Adrenal gland (tissue), 9 donors: ENCODE measurements at regions not wholly inside any gene's neighbourhood (a gene's known extent, or its start where the extent isn't known, plus 50 kb on each side); places are given as distances from the start of the nearest gene placed in this dataset.

Experiments used
- DNase-seq, 7 donors: peaks; one replicate each; pipeline ENCODE4 v3.0.0-alpha.2; 2019 to 2020
- H3K27ac ChIP-seq, 5 donors: fragments of 200-600 bp; sonication (generic) in 4 of 5; 1 replicate in 3 of 5; 2 replicates in 2 of 5; pipeline versions ENCODE4 v1.5.1 to v1.8.0; 2016 to 2020; ENCODE audit warnings: mild to moderate bottlenecking in 1 of 5
- H3K27me3 ChIP-seq: fragments of 200-600 bp; 2 replicates; pipeline ENCODE4 v1.8.0; 2021
- H3K36me3 ChIP-seq, 2 donors: fragments of 200-600 bp; replicated peaks in 1 of 2; 1 replicate in 1 of 2; 2 replicates in 1 of 2; pipeline versions ENCODE4 v1.5.1 to v1.8.0; 2018 to 2022
- H3K4me1 ChIP-seq, 2 donors: fragments of 200-600 bp; replicated peaks in 1 of 2; 1 replicate in 1 of 2; 2 replicates in 1 of 2; pipeline versions ENCODE4 v1.5.1 to v1.8.0; 2018 to 2021
- H3K4me3 ChIP-seq, 4 donors: fragments of 200-600 bp; sonication (generic) in 3 of 4; one replicate each; pipeline ENCODE4 v1.5.1; 2016 to 2018
- H3K9me3 ChIP-seq, 3 donors: fragments of 200-600 bp; sonication (generic) in 1 of 3; replicated peaks in 1 of 3; 1 replicate in 2 of 3; 2 replicates in 1 of 3; pipeline versions ENCODE4 v1.5.1 to v1.8.0; 2016 to 2021
- CTCF ChIP-seq, 6 experiments: fragments of 450-650 bp in 4 of 6; fragments of 200-600 bp in 2 of 6; sonication (generic) in 1 of 6; IDR thresholded peaks; 1 replicate in 5 of 6; 2 replicates in 1 of 6; pipeline versions ENCODE4 v1.5.1 to v1.8.0; 2016 to 2021; ENCODE audit warnings: antibody characterized with exemption in 6 of 6, mild to moderate bottlenecking in 2 of 6, moderate library complexity in 1 of 6
- POLR2A ChIP-seq, 2 donors: fragments of 450-650 bp; IDR thresholded peaks; one replicate each; pipeline ENCODE4 v1.6.1; 2017; ENCODE audit warnings: antibody characterized with exemption in 2 of 2, mild to moderate bottlenecking in 2 of 2, moderate library complexity in 1 of 2
- WGBS, 4 donors: extraction: QIAGEN DNeasy Blood & Tissue Kit in 2 of 4; methylation state at CpG; one replicate each; pipeline versions ENCODE4 v1.1.5 to v1.1.7; 2013 to 2017; 5-methylcytosine and 5-hydroxymethylcytosine counted together
- intact Hi-C, 2 donors: fragments of 100-400 bp; cut with DNase I; formaldehyde crosslinking; loops; one replicate each; pipeline versions ENCODE4 v1.14.1 to v1.15.0; 2022 to 2023
- donor health status: healthy with polysubstance abuse.
- donor health status: Bipolar disorder and iron deficiency.
- donor health status: DM: yes; HTN: yes; CAD: no.
- donor health status: DM: no; HTN: no; CAD: no.
- donor health status: DM: no; HTN: no; CAD: no.

GRCh38 chr15:62440362-62441105, 275.4 kb upstream of the C2CD4B start:
- WGBS, 4 donors: 78 to 86% (median 83%) methylated on average over 11 of the region's 11 CpGs
- intact Hi-C loops: no loop called here

GRCh38 chr15:62444104-62445022, 279.3 kb upstream of the C2CD4B start:
- no peaks in the 10 kb centered on the region for H3K27me3 ChIP-seq
- H3K27ac ChIP-seq: no peak overlapping the region
- H3K36me3 ChIP-seq: no peaks in the 10 kb centered on the region
- H3K4me3 ChIP-seq: no peak overlapping the region
- H3K4me1 ChIP-seq: peaks cover 0 to 13% of the 10 kb centered on the region in 2 donors
- WGBS, 4 donors: 84 to 93% (median 92%) methylated on average over 8 of the region's 8 CpGs
- no peaks in the 10 kb centered on the region for H3K9me3 ChIP-seq
- intact Hi-C loops: no loop called here
- no peak for DNase-seq
- TF ChIP-seq CTCF (IDR thresholded peaks at IDR 0.05) (no peak), POLR2A (IDR thresholded peaks at IDR 0.05) (no peak)

More at GRCh38 chr15:62440362-62441105, 275.4 kb upstream of the C2CD4B start:
- H3K4me3 ChIP-seq: no peak overlapping the region
- peaks cover 0 to 9% of the 10 kb centered on the region in 2 donors for H3K4me1 ChIP-seq
- no peaks in the 10 kb centered on the region for H3K27me3 ChIP-seq
- no peak for DNase-seq
- TF ChIP-seq CTCF (IDR thresholded peaks at IDR 0.05): no peak
- no peak for TF ChIP-seq POLR2A (IDR thresholded peaks at IDR 0.05)
- H3K9me3 ChIP-seq: no peaks in the 10 kb centered on the region
- H3K36me3 ChIP-seq: no peaks in the 10 kb centered on the region
- H3K27ac ChIP-seq: no peak overlapping the region

- no peaks in the 10 kb centered on the region for H3K27me3 ChIP-seq
Observed at GRCh38 chr15:62445244-62445643, 280.2 kb upstream of the C2CD4B start.

More at GRCh38 chr15:62445244-62445643, 280.2 kb upstream of the C2CD4B start:
- intact Hi-C loops: no loop called here
- TF ChIP-seq POLR2A (IDR thresholded peaks at IDR 0.05) (no peak), CTCF (IDR thresholded peaks at IDR 0.05) (no peak)
- no peaks in the 10 kb centered on the region for H3K36me3 ChIP-seq
- 88 to 96% (median 93%) methylated on average over 2 of the region's 2 CpGs for WGBS, 4 donors
- H3K27ac ChIP-seq: no peak overlapping the region
- no peak overlapping the region for H3K4me3 ChIP-seq
- peaks cover 0 to 6% of the 10 kb centered on the region in 2 donors for H3K4me1 ChIP-seq
- DNase-seq: no peak
- H3K9me3 ChIP-seq: no peaks in the 10 kb centered on the region
